CD14-positive monocyte (primary cell): ENCODE measurements at regions not wholly inside any gene's neighbourhood (a gene's known extent, or its start where the extent isn't known, plus 50 kb on each side); places are given as distances from the start of the nearest gene placed in this dataset.

ENCODE experiments used
- DNase-seq, 3 donors: peaks; one replicate each; pipeline ENCODE4 v3.0.0-alpha.2; 2011 to 2022
- H2AFZ ChIP-seq: 2 replicates; pipeline ENCODE4 v1.6.0; 2012; ENCODE audit warnings: mild to moderate bottlenecking, low read depth, low read length, inconsistent platforms; ENCODE audit not compliant: insufficient read depth, poor library complexity, severe bottlenecking
- H3K27ac ChIP-seq, 2 donors: 1 replicate in 1 of 2; 2 replicates in 1 of 2; pipeline ENCODE4 v1.5.1; 2012 to 2013; ENCODE audit warnings: low read length in 2 of 2, control low read depth in 1 of 2, inconsistent platforms in 1 of 2, low read depth in 1 of 2, mild to moderate bottlenecking in 1 of 2
- H3K27me3 ChIP-seq, 2 donors: one replicate each; pipeline versions ENCODE4 v1.6.0 to v1.6.1; 2011 to 2013; ENCODE audit warnings: low read length in 2 of 2; ENCODE audit not compliant: control insufficient read depth in 2 of 2, insufficient read depth in 2 of 2
- H3K36me3 ChIP-seq, 2 donors: replicated peaks in 1 of 2; 1 replicate in 1 of 2; 2 replicates in 1 of 2; pipeline versions ENCODE4 v1.5.1 to v1.6.1; 2012 to 2013; ENCODE audit warnings: low read length in 2 of 2, control low read depth in 1 of 2, inconsistent platforms in 1 of 2, mild to moderate bottlenecking in 1 of 2; ENCODE audit not compliant: insufficient read depth in 2 of 2, control insufficient read depth in 1 of 2
- H3K4me1 ChIP-seq, 2 donors: 1 replicate in 1 of 2; 2 replicates in 1 of 2; pipeline versions ENCODE4 v1.5.1 to v1.6.1; 2012 to 2013; ENCODE audit warnings: low read length in 2 of 2, control low read depth in 1 of 2, inconsistent platforms in 1 of 2, mild to moderate bottlenecking in 1 of 2, moderate library complexity in 1 of 2; ENCODE audit not compliant: insufficient read depth in 2 of 2, control insufficient read depth in 1 of 2
- H3K4me2 ChIP-seq: replicated peaks from 2 replicates; pipeline ENCODE3; 2012; ENCODE audit warnings: low read length, moderate library complexity, mild to moderate bottlenecking; ENCODE audit not compliant: poor library complexity, severe bottlenecking; ENCODE audit errors: extremely low read depth
- H3K4me3 ChIP-seq, 3 experiments: fragments of 200-600 bp in 1 of 3; sonication (generic) in 1 of 3; replicated peaks in 1 of 3; 1 replicate in 2 of 3; 2 replicates in 1 of 3; pipeline ENCODE4 v1.5.1; 2011 to 2013; ENCODE audit warnings: low read length in 3 of 3, mild to moderate bottlenecking in 3 of 3, control low read depth in 2 of 3, low read depth in 2 of 3, inconsistent platforms in 1 of 3, moderate library complexity in 1 of 3
- H3K79me2 ChIP-seq: 2 replicates; pipeline ENCODE4 v1.6.0; 2012; ENCODE audit warnings: mild to moderate bottlenecking, control low read depth, inconsistent platforms, low read length, moderate library complexity; ENCODE audit not compliant: insufficient read depth
- H3K9ac ChIP-seq: 2 replicates; pipeline ENCODE4 v1.6.0; 2017; ENCODE audit warnings: low read length, mild to moderate bottlenecking; ENCODE audit not compliant: insufficient read depth, poor library complexity, severe bottlenecking
- H3K9me3 ChIP-seq, 2 donors: replicated peaks in 1 of 2; 1 replicate in 1 of 2; 2 replicates in 1 of 2; pipeline versions ENCODE4 v1.5.1 to v1.6.1; 2012 to 2013; ENCODE audit warnings: low read length in 2 of 2, control low read depth in 1 of 2; ENCODE audit not compliant: control insufficient read depth in 1 of 2, insufficient read depth in 1 of 2
- H4K20me1 ChIP-seq: 2 replicates; pipeline ENCODE4 v1.6.0; 2012; ENCODE audit warnings: mild to moderate bottlenecking, low read length, control low read depth, moderate library complexity; ENCODE audit not compliant: insufficient read depth
- H3K27ac Mint-ChIP-seq, 7 donors: one replicate each; pipeline ENCODE4 v1.8.0; 2020; ENCODE audit warnings: mild to moderate bottlenecking in 7 of 7, mixed read lengths in 7 of 7, moderate library complexity in 6 of 7, inconsistent platforms in 2 of 7
- H3K27me3 Mint-ChIP-seq, 3 donors: one replicate each; pipeline ENCODE4 v1.8.0; 2021 to 2022; ENCODE audit warnings: low read depth in 3 of 3, mild to moderate bottlenecking in 3 of 3, mixed read lengths in 3 of 3, moderate library complexity in 3 of 3, inconsistent platforms in 1 of 3
- H3K36me3 Mint-ChIP-seq, 2 donors: one replicate each; pipeline ENCODE4 v1.8.0; 2020; ENCODE audit warnings: mixed read lengths in 2 of 2, inconsistent platforms in 1 of 2, mild to moderate bottlenecking in 1 of 2
- H3K4me1 Mint-ChIP-seq: one replicate; pipeline ENCODE4 v1.8.0; 2020; ENCODE audit warnings: mild to moderate bottlenecking, mixed read lengths
- H3K4me3 Mint-ChIP-seq, 2 donors: one replicate each; pipeline ENCODE4 v1.8.0; 2020; ENCODE audit warnings: mild to moderate bottlenecking in 2 of 2, mixed read lengths in 2 of 2, moderate library complexity in 1 of 2
- H3K9me3 Mint-ChIP-seq, 7 donors: one replicate each; pipeline ENCODE4 v1.8.0; 2020 to 2022; ENCODE audit warnings: mixed read lengths in 7 of 7, mild to moderate bottlenecking in 6 of 7, moderate library complexity in 6 of 7, inconsistent platforms in 2 of 7
- WGBS: methylation state at CpG from one replicate; pipeline ENCODE4 v1.1.5; 2013; ENCODE audit warnings: missing lambda C conversion rate; ENCODE audit not compliant: insufficient coverage; 5-methylcytosine and 5-hydroxymethylcytosine counted together
- intact Hi-C, 2 donors: fragments of 100-400 bp; cut with micrococcal nuclease; formaldehyde crosslinking; loops; one replicate each; pipeline versions ENCODE4 v1.15.0 to v1.15.1; 2023
- TF ChIP-seq, protein P1 (sequence below): fragments of 200-600 bp; IDR thresholded peaks from one replicate; pipeline ENCODE4 v1.8.0; 2022; ENCODE audit warnings: antibody characterized with exemption, mild to moderate bottlenecking

DNA sequence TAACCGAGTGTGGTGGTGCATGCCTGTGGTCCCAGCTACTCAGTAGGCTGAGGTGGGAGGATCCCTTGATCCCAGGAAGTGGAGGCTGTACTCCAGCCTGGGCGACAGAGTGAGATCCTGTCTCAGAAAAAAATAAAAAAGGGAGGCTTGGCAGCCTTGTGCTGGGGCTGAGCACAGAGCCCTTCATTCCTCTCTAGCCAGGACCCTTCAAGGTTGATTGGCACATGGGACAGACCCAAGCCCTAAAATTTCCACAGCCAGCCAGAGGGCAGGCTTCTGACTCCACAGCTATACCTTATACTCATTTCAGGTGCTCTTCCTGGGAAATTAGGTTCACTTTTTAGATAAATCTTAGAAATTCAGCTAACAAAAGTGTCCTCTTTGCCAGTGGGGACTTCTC is 553.0 kb upstream of the CPEB2 start:
- no peak for DNase-seq
- no peak overlapping the region for H3K4me2 ChIP-seq
- TF ChIP-seq, protein P1, sequence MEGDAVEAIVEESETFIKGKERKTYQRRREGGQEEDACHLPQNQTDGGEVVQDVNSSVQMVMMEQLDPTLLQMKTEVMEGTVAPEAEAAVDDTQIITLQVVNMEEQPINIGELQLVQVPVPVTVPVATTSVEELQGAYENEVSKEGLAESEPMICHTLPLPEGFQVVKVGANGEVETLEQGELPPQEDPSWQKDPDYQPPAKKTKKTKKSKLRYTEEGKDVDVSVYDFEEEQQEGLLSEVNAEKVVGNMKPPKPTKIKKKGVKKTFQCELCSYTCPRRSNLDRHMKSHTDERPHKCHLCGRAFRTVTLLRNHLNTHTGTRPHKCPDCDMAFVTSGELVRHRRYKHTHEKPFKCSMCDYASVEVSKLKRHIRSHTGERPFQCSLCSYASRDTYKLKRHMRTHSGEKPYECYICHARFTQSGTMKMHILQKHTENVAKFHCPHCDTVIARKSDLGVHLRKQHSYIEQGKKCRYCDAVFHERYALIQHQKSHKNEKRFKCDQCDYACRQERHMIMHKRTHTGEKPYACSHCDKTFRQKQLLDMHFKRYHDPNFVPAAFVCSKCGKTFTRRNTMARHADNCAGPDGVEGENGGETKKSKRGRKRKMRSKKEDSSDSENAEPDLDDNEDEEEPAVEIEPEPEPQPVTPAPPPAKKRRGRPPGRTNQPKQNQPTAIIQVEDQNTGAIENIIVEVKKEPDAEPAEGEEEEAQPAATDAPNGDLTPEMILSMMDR, result no peak
- H4K20me1 ChIP-seq, result no peaks in the 10 kb centered on the region
- H2AFZ ChIP-seq, result no peak overlapping the region
- Mint-ChIP-seq H3K36me3 (no peaks in the 10 kb centered on the region), H3K27ac (no peak overlapping the region), H3K9me3 (peaks cover 0 to 13% (median 4%) of the 10 kb centered on the region in 7 donors), H3K4me1 (no peaks in the 10 kb centered on the region), H3K27me3 (peaks cover 0 to 1% (median 0%) of the 10 kb centered on the region in 3 donors), H3K4me3 (no peak overlapping the region)
- no peaks in the 10 kb centered on the region for H3K4me1 ChIP-seq
- WGBS, result 76% methylated on average over 2 of the region's 2 CpGs
- H3K9me3 ChIP-seq, result no peaks in the 10 kb centered on the region
- H3K36me3 ChIP-seq, result no peaks in the 10 kb centered on the region
- H3K9ac ChIP-seq, result no peak overlapping the region
- intact Hi-C loops, result no loop called here
- no peaks in the 10 kb centered on the region for H3K27me3 ChIP-seq
- no peaks in the 10 kb centered on the region for H3K79me2 ChIP-seq
- H3K4me3 ChIP-seq, result no peak overlapping the region
- H3K27ac ChIP-seq, result no peak overlapping the region

DNA sequence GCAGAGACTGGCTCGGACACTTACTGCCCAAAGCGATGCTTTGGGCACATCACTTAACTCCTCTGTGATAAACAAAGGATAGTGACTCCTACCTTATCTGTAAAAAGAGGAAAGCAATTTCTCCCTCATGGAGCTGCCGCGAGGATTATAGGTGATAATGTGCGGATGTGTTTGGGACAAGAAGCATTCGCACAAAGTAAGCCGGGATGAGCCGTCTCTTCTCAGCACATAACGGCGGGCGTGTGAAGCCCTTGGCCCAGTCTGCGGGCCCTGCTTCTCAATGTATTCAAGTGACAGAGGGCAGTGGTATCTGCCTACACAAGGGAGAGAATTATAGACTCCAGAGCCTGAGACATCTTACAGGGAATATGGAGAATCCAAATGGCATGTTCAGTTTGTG is 550.3 kb upstream of the CPEB2 start:
- Mint-ChIP-seq H3K9me3 (peaks cover 0 to 5% (median under 1%) of the 10 kb centered on the region in 7 donors), H3K27ac (no peak overlapping the region), H3K27me3 (peaks cover 0 to 1% (median 0%) of the 10 kb centered on the region in 3 donors), H3K4me1 (no peaks in the 10 kb centered on the region), H3K4me3 (no peak overlapping the region), H3K36me3 (no peaks in the 10 kb centered on the region)
- no peaks in the 10 kb centered on the region for H4K20me1 ChIP-seq
- 80% methylated on average over 1 of the region's 12 CpGs for WGBS
- H3K9ac ChIP-seq, result no peak overlapping the region
- DNase-seq, result no peak
- no peak overlapping the region for H3K27ac ChIP-seq
- H3K9me3 ChIP-seq, result no peaks in the 10 kb centered on the region
- intact Hi-C loops, result no loop called here
- H3K36me3 ChIP-seq, result no peaks in the 10 kb centered on the region
- no peak overlapping the region for H2AFZ ChIP-seq
- no peak overlapping the region for H3K4me2 ChIP-seq
- H3K27me3 ChIP-seq, result no peaks in the 10 kb centered on the region
- TF ChIP-seq, protein P1, result no peak
- no peaks in the 10 kb centered on the region for H3K4me1 ChIP-seq
- H3K4me3 ChIP-seq, result no peak overlapping the region
- no peaks in the 10 kb centered on the region for H3K79me2 ChIP-seq
